A549 (cell line): ENCODE measurements at regions not wholly inside any gene's neighbourhood (a gene's known extent, or its start where the extent isn't known, plus 50 kb on each side); places are given as distances from the start of the nearest gene placed in this dataset.

ENCODE experiments used
- CHD4 ChIP-seq: fragments of 200-600 bp; sonication (generic); IDR thresholded peaks from 2 replicates; pipeline ENCODE4 v1.6.1; 2016; ENCODE audit warnings: antibody characterized with exemption, mild to moderate bottlenecking, borderline replicate concordance
- EP300 ChIP-seq, 2 experiments: fragments of >200 bp; sonication (Bioruptor Twin); formaldehyde crosslinking; IDR thresholded peaks; 2 replicates in 1 of 2; 3 replicates in 1 of 2; pipeline ENCODE4 v1.6.1; 2016 to 2017
- HOXA7 ChIP-seq: fragments of 250-450 bp; sonication (Bioruptor Pico); IDR thresholded peaks from 2 replicates; pipeline ENCODE4 v1.5.0; 2020; ENCODE audit warnings: mild to moderate bottlenecking, moderate library complexity
- KDM1A ChIP-seq: fragments of 200-600 bp; sonication (generic); IDR thresholded peaks from 2 replicates; pipeline ENCODE4 v1.6.1; 2016; ENCODE audit warnings: low read depth, mild to moderate bottlenecking
- MAZ ChIP-seq: fragments of 150-350 bp; IDR thresholded peaks from 2 replicates; pipeline ENCODE4 v1.6.1; 2014; ENCODE audit warnings: antibody characterized with exemption, low read depth, low read length, borderline replicate concordance
- RNF2 ChIP-seq: fragments of 200-600 bp; sonication (generic); IDR thresholded peaks from 2 replicates; pipeline ENCODE4 v1.6.1; 2016; ENCODE audit warnings: low read depth, mild to moderate bottlenecking, antibody characterized with exemption, moderate library complexity, borderline replicate concordance
- SMC3 ChIP-seq: fragments of >200 bp; sonication (Bioruptor Twin); formaldehyde crosslinking; IDR thresholded peaks from 3 replicates; pipeline ENCODE4 v1.6.1; 2018; ENCODE audit warnings: inconsistent platforms
- TP53 ChIP-seq: fragments of 250-450 bp; sonication (Bioruptor Pico); IDR thresholded peaks from 2 replicates; pipeline ENCODE4 v1.5.0; 2021; ENCODE audit warnings: mild to moderate bottlenecking, moderate library complexity
- TF ChIP-seq, protein P1 (sequence below): fragments of >200 bp; sonication (Bioruptor Twin); formaldehyde crosslinking; IDR thresholded peaks from 3 replicates; pipeline ENCODE4 v1.5.1; 2016
- TF ChIP-seq, protein P2 (sequence below): fragments of 200-600 bp; sonication (generic); IDR thresholded peaks from 2 replicates; pipeline ENCODE4 v1.6.1; 2016; ENCODE audit warnings: antibody characterized with exemption, mild to moderate bottlenecking, moderate library complexity

DNA sequence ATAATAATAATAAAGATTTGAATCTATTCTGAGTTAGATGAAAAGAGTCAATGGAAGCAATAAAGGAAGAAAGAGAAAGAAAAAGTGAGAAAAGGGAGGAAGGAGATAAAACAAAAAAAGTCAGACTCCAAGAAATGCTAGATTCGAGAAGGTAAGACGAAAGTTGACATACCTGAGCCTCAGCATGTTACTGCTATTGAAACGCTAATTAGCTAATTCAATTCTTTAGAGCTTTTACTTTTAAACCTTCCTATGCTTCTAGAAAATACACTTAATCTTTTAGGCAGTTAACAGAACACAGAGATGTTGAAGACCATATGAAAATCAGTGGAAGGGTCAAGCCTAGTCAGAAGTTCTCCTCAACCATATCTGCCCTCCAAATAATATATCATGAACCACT, 337.2 kb upstream of the ROBO2 start:
- TF ChIP-seq CHD4 (no peak), HOXA7 (CRISPR knock-in tag) (no peak), RNF2 (no peak), TP53 (no peak), SMC3 (no peak), MAZ (no peak), EP300 (IDR thresholded peaks at IDR 0.05) (no peak), KDM1A (no peak)
- TF ChIP-seq, protein P1, sequence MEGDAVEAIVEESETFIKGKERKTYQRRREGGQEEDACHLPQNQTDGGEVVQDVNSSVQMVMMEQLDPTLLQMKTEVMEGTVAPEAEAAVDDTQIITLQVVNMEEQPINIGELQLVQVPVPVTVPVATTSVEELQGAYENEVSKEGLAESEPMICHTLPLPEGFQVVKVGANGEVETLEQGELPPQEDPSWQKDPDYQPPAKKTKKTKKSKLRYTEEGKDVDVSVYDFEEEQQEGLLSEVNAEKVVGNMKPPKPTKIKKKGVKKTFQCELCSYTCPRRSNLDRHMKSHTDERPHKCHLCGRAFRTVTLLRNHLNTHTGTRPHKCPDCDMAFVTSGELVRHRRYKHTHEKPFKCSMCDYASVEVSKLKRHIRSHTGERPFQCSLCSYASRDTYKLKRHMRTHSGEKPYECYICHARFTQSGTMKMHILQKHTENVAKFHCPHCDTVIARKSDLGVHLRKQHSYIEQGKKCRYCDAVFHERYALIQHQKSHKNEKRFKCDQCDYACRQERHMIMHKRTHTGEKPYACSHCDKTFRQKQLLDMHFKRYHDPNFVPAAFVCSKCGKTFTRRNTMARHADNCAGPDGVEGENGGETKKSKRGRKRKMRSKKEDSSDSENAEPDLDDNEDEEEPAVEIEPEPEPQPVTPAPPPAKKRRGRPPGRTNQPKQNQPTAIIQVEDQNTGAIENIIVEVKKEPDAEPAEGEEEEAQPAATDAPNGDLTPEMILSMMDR = no peak
- TF ChIP-seq, protein P2, sequence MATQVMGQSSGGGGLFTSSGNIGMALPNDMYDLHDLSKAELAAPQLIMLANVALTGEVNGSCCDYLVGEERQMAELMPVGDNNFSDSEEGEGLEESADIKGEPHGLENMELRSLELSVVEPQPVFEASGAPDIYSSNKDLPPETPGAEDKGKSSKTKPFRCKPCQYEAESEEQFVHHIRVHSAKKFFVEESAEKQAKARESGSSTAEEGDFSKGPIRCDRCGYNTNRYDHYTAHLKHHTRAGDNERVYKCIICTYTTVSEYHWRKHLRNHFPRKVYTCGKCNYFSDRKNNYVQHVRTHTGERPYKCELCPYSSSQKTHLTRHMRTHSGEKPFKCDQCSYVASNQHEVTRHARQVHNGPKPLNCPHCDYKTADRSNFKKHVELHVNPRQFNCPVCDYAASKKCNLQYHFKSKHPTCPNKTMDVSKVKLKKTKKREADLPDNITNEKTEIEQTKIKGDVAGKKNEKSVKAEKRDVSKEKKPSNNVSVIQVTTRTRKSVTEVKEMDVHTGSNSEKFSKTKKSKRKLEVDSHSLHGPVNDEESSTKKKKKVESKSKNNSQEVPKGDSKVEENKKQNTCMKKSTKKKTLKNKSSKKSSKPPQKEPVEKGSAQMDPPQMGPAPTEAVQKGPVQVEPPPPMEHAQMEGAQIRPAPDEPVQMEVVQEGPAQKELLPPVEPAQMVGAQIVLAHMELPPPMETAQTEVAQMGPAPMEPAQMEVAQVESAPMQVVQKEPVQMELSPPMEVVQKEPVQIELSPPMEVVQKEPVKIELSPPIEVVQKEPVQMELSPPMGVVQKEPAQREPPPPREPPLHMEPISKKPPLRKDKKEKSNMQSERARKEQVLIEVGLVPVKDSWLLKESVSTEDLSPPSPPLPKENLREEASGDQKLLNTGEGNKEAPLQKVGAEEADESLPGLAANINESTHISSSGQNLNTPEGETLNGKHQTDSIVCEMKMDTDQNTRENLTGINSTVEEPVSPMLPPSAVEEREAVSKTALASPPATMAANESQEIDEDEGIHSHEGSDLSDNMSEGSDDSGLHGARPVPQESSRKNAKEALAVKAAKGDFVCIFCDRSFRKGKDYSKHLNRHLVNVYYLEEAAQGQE = no peak
